ENCODE measurements at regions not wholly inside any gene's neighbourhood (a gene's known extent, or its start where the extent isn't known, plus 50 kb on each side); places are given as distances from the start of the nearest gene placed in this dataset.

DNA sequence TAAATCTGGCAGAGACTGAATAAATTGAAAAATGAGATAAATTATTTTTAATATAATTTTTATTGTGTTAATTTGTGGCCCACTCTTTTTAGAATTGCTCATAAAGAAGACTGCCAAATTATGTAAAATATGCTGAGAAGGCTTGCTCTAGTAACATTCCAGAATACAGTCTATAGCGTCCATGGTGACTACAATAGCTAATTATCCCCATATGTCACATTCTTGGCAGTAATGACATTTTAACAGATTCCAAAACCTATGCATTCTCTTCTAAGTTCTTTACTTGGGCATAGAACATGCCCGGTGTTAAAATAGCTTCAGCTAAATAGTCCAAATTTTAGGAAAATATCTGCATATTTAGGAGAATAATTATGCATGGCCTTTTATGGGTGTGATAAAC, 697.0 kb upstream of the SEMA6A start:
- no peak overlapping the region for H3K4me3 ChIP-seq (ENCODE audit: control insufficient read depth, low read depth, low read length)
- DNase-seq (ENCODE audit: low read depth), result no peak
- TF ChIP-seq CTCF (IDR thresholded peaks at IDR 0.05; ENCODE audit: control insufficient read depth, insufficient read depth, low read depth, low read length, missing control alignments), result no peak

DNA sequence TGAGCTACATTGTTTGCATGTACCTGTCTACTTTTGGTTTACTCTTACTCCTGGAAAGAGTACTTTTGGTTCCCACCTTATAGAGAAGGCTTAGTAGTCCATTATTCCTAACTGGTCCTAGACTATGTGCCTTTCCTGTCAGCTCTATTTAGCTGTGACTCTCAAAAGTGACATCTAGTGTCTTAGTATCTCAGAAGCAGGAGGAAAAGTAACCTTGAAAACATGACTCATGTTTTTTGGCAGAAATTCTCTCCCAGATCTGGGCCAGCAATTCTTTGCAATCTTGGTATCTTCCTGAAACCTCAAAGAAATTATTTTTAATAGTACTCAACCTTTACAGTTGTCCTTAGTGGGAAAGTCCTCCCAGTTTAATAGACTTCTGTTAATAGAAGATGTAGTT, 691.7 kb upstream of the SEMA6A start:
- DNase-seq (ENCODE audit: low read depth), result no peak
- TF ChIP-seq CTCF (IDR thresholded peaks at IDR 0.05; ENCODE audit: control insufficient read depth, insufficient read depth, low read depth, low read length, missing control alignments), result no peak
- no peak overlapping the region for H3K4me3 ChIP-seq (ENCODE audit: control insufficient read depth, low read depth, low read length)

DNA sequence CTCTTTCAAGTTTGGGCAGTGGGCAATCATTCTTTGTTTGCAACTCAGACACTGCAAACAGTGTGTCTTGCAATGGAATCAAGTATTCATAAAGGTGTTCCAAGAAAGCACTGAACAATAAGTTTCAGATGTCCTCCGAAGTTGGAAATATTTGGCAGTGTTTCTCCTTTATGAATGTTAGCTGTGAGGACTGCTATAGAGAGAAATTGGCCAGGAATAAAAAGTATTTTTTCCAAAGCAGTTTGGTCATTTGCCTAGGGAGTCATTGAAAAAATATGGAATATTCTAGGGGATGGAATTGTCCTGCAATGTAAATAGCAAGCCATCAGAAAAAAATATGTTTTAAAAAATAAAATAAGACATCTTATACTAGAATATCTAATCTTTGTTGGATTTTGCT, 688.6 kb upstream of the SEMA6A start:
- no peak for TF ChIP-seq CTCF (IDR thresholded peaks at IDR 0.05; ENCODE audit: control insufficient read depth, insufficient read depth, low read depth, low read length, missing control alignments)
- H3K4me3 ChIP-seq (ENCODE audit: control insufficient read depth, low read depth, low read length), result no peak overlapping the region
- DNase-seq (ENCODE audit: low read depth), result no peak

- H3K4me3 ChIP-seq (ENCODE audit: control insufficient read depth, low read depth, low read length), result no peak overlapping the region
- no peak for DNase-seq (ENCODE audit: low read depth)
- TF ChIP-seq CTCF (IDR thresholded peaks at IDR 0.05; ENCODE audit: control insufficient read depth, insufficient read depth, low read depth, low read length, missing control alignments), result no peak
These were observed 688.0 kb upstream of the SEMA6A start for GRCh38 chr5:117262572-117263131.

DNA sequence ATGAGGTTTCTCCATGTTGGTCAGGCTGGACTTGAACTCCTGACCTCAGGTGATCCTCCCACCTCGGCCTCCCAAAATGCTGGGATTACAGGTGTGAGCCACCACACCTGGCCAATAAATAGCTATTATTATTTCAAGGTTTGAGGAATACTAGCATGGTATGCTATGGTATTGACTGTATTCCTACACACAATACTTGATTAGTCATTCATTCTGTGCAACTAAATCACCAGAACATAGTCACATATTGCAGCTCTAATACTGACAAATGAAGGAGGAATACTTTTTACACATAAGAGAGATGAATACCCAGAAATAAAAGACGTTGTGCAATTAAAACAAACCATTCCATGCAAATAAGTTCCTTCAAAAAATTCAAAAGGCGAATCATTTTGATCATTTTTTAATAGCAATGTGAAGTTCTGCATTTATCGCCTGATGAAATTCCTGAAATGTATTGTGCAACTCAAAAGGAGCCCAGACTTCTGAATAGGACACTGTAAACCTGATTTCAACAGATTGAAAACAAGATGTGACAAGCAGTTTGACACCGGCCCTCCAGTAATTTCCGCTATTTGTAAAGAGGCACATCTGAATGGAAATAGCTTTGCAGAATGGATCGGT, 687.4 kb upstream of the SEMA6A start:
- TF ChIP-seq CTCF (IDR thresholded peaks at IDR 0.05; ENCODE audit: control insufficient read depth, insufficient read depth, low read depth, low read length, missing control alignments), result no peak
- no peak for DNase-seq (ENCODE audit: low read depth)

GRCh38 chr5:117255211-117256027, 680.8 kb upstream of the SEMA6A start:
- TF ChIP-seq CTCF (IDR thresholded peaks at IDR 0.05; ENCODE audit: control insufficient read depth, insufficient read depth, low read depth, low read length, missing control alignments), result no peak
- H3K4me3 ChIP-seq (ENCODE audit: control insufficient read depth, low read depth, low read length), result no peak overlapping the region
- DNase-seq (ENCODE audit: low read depth), result no peak

More for the DNA sequence above, 687.4 kb upstream of the SEMA6A start:
- no peak overlapping the region for H3K4me3 ChIP-seq (ENCODE audit: control insufficient read depth, low read depth, low read length)
